OCI-LY7 (cell line): ENCODE measurements at regions not wholly inside any gene's neighbourhood (a gene's known extent, or its start where the extent isn't known, plus 50 kb on each side); places are given as distances from the start of the nearest gene placed in this dataset.

Experiments
- EZH2phosphoT487 ChIP-seq: fragments of 200-600 bp; sonication (generic); IDR thresholded peaks from 2 replicates; pipeline ENCODE4 v1.6.1; 2018; ENCODE audit warnings: low read depth, borderline replicate concordance, mild to moderate bottlenecking, mixed run types, antibody characterized with exemption, low read length, moderate library complexity, mixed read lengths
- TF ChIP-seq, protein P1 (sequence below): fragments of 200-600 bp; sonication (generic); conservative IDR thresholded peaks from 2 replicates; pipeline ENCODE4 v1.5.1; 2014; ENCODE audit warnings: mild to moderate bottlenecking, antibody characterized with exemption, low read length, moderate library complexity, mixed read lengths

DNA sequence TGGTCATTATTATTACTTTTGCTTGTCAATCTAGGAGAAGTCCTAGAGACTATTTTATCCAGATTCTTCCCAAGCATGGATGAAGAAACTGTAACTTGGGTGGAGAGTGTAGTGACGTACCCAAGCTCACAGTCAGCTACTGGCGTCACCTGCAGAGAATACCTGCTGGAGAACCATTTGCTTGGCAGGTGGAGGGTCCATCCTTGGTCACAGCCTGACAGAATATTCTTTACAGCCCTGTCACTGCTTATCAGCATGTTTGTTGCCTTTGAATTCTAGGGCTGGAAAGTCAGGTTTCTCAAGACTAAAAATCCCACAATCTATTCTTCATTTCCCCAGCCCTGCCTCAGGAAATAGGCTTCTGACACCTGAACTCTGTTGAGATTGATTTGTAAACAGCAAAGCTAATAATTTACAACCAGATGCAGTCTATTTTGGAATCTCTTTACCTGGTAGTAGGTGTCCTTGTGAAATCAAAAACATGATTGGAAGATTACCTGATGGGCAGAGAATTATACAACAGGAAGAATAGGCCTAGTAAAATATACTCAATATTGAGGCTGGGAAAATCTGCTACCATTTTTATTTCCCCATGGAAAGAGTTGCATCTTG is 100.4 kb upstream of the ZNF644 start:
- TF ChIP-seq, protein P1, sequence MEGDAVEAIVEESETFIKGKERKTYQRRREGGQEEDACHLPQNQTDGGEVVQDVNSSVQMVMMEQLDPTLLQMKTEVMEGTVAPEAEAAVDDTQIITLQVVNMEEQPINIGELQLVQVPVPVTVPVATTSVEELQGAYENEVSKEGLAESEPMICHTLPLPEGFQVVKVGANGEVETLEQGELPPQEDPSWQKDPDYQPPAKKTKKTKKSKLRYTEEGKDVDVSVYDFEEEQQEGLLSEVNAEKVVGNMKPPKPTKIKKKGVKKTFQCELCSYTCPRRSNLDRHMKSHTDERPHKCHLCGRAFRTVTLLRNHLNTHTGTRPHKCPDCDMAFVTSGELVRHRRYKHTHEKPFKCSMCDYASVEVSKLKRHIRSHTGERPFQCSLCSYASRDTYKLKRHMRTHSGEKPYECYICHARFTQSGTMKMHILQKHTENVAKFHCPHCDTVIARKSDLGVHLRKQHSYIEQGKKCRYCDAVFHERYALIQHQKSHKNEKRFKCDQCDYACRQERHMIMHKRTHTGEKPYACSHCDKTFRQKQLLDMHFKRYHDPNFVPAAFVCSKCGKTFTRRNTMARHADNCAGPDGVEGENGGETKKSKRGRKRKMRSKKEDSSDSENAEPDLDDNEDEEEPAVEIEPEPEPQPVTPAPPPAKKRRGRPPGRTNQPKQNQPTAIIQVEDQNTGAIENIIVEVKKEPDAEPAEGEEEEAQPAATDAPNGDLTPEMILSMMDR: no peak
- TF ChIP-seq EZH2phosphoT487: no peak
